ENCODE measurements at regions not wholly inside any gene's neighbourhood (a gene's known extent, or its start where the extent isn't known, plus 50 kb on each side); places are given as distances from the start of the nearest gene placed in this dataset.

DNA sequence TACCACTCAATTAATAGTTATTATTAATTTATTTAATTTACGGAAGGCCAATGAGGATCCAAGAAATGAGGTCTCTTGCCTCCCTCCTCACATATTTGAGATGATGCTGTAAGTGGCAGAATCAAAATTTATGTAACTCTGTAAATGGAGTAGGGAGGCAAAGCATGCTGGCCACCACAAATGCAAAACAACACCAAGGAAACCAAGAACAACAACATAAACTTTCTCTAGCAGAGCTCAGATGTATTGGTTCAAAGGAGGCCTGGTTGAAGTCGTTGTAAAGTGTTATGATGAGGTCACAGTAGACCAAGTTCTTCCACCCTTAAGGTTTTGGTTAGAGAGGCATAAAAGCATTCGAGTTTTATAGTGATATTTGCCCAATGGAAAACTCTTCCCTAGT is 194.8 kb upstream of the FAT1 start:
- H3K36me3 ChIP-seq: no peaks in the 10 kb centered on the region
- no peak overlapping the region for H3K4me3 ChIP-seq
- H3K9ac ChIP-seq: no peak overlapping the region
- H3K9me3 ChIP-seq: peaks cover 16% of the 10 kb centered on the region
- H3K4me2 ChIP-seq: no peak overlapping the region
- TF ChIP-seq Cebpa-rat (IDR thresholded peaks at IDR 0.05): no peak
- H3K27ac ChIP-seq: no peak overlapping the region
- no peaks in the 10 kb centered on the region for H3K4me1 ChIP-seq
- H3K27me3 ChIP-seq: no peaks in the 10 kb centered on the region
- no peaks in the 10 kb centered on the region for H4K20me1 ChIP-seq

DNA sequence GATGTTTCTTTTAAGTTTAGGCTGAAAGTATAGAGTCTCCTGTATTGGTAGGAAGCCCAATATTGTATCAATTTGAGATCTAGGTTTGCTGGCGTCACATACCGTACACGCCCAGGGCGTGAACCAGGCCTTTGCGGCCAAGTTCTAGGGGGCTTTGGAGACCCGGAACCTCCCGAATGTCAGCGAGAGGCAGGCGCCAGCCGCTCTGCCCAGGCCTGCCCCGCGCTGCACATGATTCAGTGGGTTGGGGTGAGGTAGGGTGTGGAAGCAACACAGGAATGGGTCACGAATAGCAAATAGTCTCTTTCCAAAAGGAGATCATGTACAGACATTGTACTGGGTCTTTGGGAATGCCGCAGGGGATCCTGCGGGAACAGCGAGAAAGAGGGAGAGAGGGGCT is 195.7 kb upstream of the FAT1 start:
- no peak for TF ChIP-seq Cebpa-rat (IDR thresholded peaks at IDR 0.05)
- H3K27ac ChIP-seq: no peak overlapping the region
- peaks cover 16% of the 10 kb centered on the region for H3K9me3 ChIP-seq
- no peaks in the 10 kb centered on the region for H3K27me3 ChIP-seq
- H3K36me3 ChIP-seq: no peaks in the 10 kb centered on the region
- no peak overlapping the region for H3K9ac ChIP-seq
- no peaks in the 10 kb centered on the region for H4K20me1 ChIP-seq
- no peak overlapping the region for H3K4me3 ChIP-seq
- no peaks in the 10 kb centered on the region for H3K4me1 ChIP-seq
- no peak overlapping the region for H3K4me2 ChIP-seq

GRCh38 chr4:186920483-186920882 is 196.8 kb upstream of the FAT1 start:
- Histone ChIP-seq H3K27me3 (no peaks in the 10 kb centered on the region), H3K27ac (peak overlapping the region; percentile 19; the same call in 1 of the 2 replicates), H3K4me2 (no peak overlapping the region), H3K36me3 (no peaks in the 10 kb centered on the region), H4K20me1 (no peaks in the 10 kb centered on the region), H3K9ac (no peak overlapping the region), H3K9me3 (peaks cover 16% of the 10 kb centered on the region), H3K4me3 (no peak overlapping the region), H3K4me1 (no peaks in the 10 kb centered on the region)
- TF ChIP-seq Cebpa-rat (IDR thresholded peaks at IDR 0.05): no peak

DNA sequence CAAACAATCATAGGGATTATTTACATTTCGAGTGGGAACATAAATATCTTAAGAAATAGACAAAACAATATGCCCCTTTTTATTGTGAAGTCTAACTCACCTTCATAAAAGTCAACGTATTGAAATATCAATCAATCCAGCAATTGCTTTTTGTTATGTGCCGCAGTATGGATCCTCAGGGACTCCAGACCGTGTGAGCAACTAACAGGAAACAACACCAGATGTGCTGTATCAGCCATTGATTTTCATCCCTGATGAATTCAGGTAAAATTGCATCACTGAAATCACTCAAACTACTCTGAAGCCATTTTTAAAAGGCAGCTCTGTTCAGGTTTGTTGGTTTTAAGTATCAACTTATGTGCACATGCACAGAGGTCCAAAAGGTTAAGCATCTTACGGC is 197.3 kb upstream of the FAT1 start:
- H4K20me1 ChIP-seq: no peaks in the 10 kb centered on the region
- H3K27me3 ChIP-seq: no peaks in the 10 kb centered on the region
- H3K4me1 ChIP-seq: no peaks in the 10 kb centered on the region
- no peak overlapping the region for H3K4me3 ChIP-seq
- no peak overlapping the region for H3K4me2 ChIP-seq
- peaks cover 16% of the 10 kb centered on the region for H3K9me3 ChIP-seq
- peak overlapping the region; percentile 19; the same call in 1 of the 2 replicates for H3K27ac ChIP-seq
- no peak overlapping the region for H3K9ac ChIP-seq
- no peaks in the 10 kb centered on the region for H3K36me3 ChIP-seq
- TF ChIP-seq Cebpa-rat (IDR thresholded peaks at IDR 0.05): no peak

DNA sequence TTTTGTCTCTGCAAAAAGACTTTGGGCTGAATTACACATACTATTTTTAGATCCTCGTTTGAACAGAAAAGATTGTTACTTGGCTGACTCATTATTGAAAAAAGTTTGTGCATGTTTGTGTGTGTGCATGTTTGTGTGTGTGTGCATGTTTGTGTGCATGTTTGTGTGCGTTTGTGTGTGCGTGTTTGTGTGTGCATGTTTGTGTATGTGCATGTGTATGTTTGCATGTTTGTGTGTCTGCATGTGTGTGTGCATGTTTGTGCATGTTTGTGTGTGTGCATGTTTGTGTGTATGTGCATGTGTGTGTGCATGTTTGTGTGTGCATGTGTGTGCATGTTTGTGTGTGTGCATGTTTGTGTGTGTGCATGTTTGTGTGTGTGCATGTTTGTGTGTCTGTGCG is 201.1 kb upstream of the FAT1 start:
- H3K4me1 ChIP-seq: no peaks in the 10 kb centered on the region
- no peak overlapping the region for H3K4me3 ChIP-seq
- peaks cover 10% of the 10 kb centered on the region for H3K9me3 ChIP-seq
- no peak for TF ChIP-seq Cebpa-rat (IDR thresholded peaks at IDR 0.05)
- no peaks in the 10 kb centered on the region for H4K20me1 ChIP-seq
- H3K36me3 ChIP-seq: no peaks in the 10 kb centered on the region
- no peaks in the 10 kb centered on the region for H3K27me3 ChIP-seq
- no peak overlapping the region for H3K4me2 ChIP-seq
- H3K9ac ChIP-seq: no peak overlapping the region
- no peak overlapping the region for H3K27ac ChIP-seq

DNA sequence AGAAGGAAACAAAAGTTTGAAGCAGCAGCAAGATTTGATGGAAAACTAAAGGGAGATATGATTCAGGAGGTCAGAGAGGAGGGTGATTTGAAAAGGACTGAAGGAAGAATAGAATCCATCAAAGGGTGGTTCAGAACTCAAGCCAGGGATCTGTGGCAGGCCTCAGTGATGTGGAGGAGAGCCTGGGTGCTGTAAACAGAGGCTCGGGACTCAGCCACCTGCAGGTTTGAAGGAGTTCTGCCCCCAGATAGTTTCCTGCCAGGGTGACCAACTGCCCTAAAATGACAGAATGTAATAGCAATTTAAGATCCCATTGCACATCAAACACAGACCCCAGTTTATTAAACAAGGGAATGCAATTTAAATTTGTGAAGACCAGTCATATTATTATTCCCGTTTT is 204.0 kb upstream of the FAT1 start:
- Histone ChIP-seq H3K4me1 (peaks cover 6% of the 10 kb centered on the region), H4K20me1 (no peaks in the 10 kb centered on the region), H3K4me3 (no peak overlapping the region), H3K27me3 (no peaks in the 10 kb centered on the region), H3K9ac (no peak overlapping the region), H3K9me3 (peaks cover 17% of the 10 kb centered on the region), H3K27ac (no peak overlapping the region), H3K4me2 (no peak overlapping the region), H3K36me3 (0 out of 2 replicates have a peak, but pooled peaks cover 8% of the 10 kb centered on the region)
- TF ChIP-seq Cebpa-rat (IDR thresholded peaks at IDR 0.05): no peak

- H3K36me3 ChIP-seq: 0 out of 2 replicates have a peak, but pooled peaks cover 8% of the 10 kb centered on the region
- no peak overlapping the region; the same call in 1 of the 2 replicates for H3K4me3 ChIP-seq
- peaks cover 30% of the 10 kb centered on the region for H3K4me1 ChIP-seq
- H3K27ac ChIP-seq: no peak overlapping the region
- H4K20me1 ChIP-seq: no peaks in the 10 kb centered on the region
- H3K4me2 ChIP-seq: no peak overlapping the region
- H3K9ac ChIP-seq: no peak overlapping the region
- no peak for TF ChIP-seq Cebpa-rat (IDR thresholded peaks at IDR 0.05)
- H3K27me3 ChIP-seq: no peaks in the 10 kb centered on the region
- H3K9me3 ChIP-seq: peaks cover 17% of the 10 kb centered on the region
These were observed 206.4 kb upstream of the FAT1 start for GRCh38 chr4:186930024-186930423.

DNA sequence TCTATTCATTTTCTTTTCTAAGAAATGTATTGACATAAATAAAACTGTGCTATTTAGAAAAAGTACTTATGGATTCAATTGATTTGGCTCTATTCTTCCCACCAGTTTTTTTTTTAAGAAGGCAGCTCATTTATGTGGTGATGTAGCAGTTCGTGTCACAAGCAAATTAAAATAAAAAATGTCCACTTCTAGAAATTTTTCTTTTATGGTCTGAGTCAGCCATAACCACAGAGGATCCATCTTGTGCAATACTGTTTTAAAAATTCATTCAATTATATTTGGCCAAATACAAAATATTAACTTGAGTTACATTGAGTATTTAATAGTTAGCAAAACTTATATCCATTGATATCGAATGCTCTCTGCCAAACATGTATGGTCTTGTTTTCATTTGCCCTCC is 207.9 kb upstream of the FAT1 start:
- H3K4me3 ChIP-seq: no peak overlapping the region
- H3K27ac ChIP-seq: no peak overlapping the region
- peaks cover 36% of the 10 kb centered on the region for H3K4me1 ChIP-seq
- 0 out of 2 replicates have a peak, but pooled peaks cover 8% of the 10 kb centered on the region for H3K36me3 ChIP-seq
- no peak for TF ChIP-seq Cebpa-rat (IDR thresholded peaks at IDR 0.05)
- H3K9ac ChIP-seq: no peak overlapping the region
- no peak overlapping the region for H3K4me2 ChIP-seq
- H3K9me3 ChIP-seq: peaks cover 17% of the 10 kb centered on the region
- H4K20me1 ChIP-seq: no peaks in the 10 kb centered on the region
- no peaks in the 10 kb centered on the region for H3K27me3 ChIP-seq

DNA sequence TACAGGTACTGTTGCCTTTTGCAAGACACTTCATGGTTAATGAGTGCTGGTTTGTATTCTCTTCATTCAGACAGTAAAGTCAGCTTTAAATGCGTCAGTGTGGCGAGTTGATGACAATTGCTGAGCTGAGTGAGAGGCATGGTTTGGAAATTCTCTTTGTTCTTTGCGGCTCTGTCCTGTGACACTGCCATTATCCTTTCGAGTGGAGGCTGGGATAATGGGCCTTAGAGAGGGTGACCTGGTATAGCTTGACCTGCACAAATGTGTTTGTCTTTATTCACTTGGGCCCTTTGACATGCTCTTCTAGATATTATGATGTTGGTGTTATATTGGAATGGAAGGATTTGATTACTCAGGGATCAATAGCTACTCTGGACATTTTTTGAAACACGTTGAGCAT is 208.5 kb upstream of the FAT1 start:
- no peak overlapping the region for H3K9ac ChIP-seq
- no peaks in the 10 kb centered on the region for H4K20me1 ChIP-seq
- H3K27ac ChIP-seq: peak overlapping the region; percentile 24; the same call in 1 of the 2 replicates
- H3K4me1 ChIP-seq: peaks cover 43% of the 10 kb centered on the region
- peak overlapping the region; percentile 68 for H3K4me2 ChIP-seq
- H3K36me3 ChIP-seq: 0 out of 2 replicates have a peak, but pooled peaks cover 8% of the 10 kb centered on the region
- H3K27me3 ChIP-seq: no peaks in the 10 kb centered on the region
- H3K4me3 ChIP-seq: no peak overlapping the region
- peaks cover 17% of the 10 kb centered on the region for H3K9me3 ChIP-seq
- TF ChIP-seq Cebpa-rat (IDR thresholded peaks at IDR 0.05): no peak

DNA sequence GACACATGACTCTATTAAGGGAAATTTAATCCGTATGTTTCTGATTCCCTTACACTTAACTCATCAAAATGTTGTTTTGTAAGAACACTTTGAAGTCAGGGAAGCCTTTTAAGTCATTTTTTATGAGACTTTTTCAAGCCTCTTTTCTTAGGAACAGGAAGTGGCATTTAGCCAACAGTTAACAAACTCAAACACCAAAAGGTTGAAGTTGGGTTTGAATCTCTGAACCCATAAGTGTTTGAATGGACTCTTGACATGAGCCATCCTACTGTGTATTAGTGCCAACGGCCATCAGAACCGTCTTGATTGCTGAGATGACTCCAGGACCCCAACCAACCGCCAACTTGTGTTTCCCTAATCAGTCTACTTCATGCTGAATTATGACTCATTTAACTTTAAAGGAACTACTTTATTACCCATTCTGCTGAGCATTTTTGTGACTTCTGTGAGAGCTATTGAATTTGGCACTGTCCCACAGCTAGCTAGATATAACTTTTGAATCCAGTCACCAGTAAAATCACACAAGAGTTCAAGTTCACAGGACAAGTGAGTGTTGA is 209.1 kb upstream of the FAT1 start:
- H3K4me2 ChIP-seq: peak overlapping the region; percentile 68
- H3K9ac ChIP-seq: no peak overlapping the region
- H3K4me1 ChIP-seq: peaks cover 45% of the 10 kb centered on the region
- H3K27ac ChIP-seq: peak overlapping the region; percentile 24; the same call in 1 of the 2 replicates
- no peak for TF ChIP-seq Cebpa-rat (IDR thresholded peaks at IDR 0.05)
- no peaks in the 10 kb centered on the region for H3K27me3 ChIP-seq
- H3K9me3 ChIP-seq: peaks cover 17% of the 10 kb centered on the region
- H3K4me3 ChIP-seq: no peak overlapping the region
- H4K20me1 ChIP-seq: no peaks in the 10 kb centered on the region
- 0 out of 2 replicates have a peak, but pooled peaks cover 8% of the 10 kb centered on the region for H3K36me3 ChIP-seq
